ENCODE measurements at regions not wholly inside any gene's neighbourhood (a gene's known extent, or its start where the extent isn't known, plus 50 kb on each side); places are given as distances from the start of the nearest gene placed in this dataset.

DNA sequence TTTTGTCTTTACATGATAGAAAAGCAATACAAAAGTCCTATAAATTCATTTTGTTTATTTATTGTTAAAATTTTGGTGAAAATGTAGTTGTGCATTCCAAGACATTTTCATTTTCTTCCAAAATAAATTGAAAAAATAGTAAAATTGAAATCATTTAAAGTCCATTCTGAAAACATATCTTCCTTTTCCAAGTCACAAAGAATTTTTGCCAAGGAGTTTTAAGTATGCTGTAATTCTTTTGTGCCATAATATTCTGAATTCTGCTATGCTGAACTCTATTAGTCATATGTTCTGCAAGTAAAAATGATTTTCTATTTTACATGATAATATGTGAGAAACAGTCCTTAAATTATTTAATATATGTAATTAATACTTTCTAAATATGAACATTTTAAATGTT, 879.6 kb upstream of the SLC10A2 start:
- Mint-ChIP-seq H3K4me3 (no peak overlapping the region), H3K27me3 (no peaks in the 10 kb centered on the region), H3K27ac (no peak overlapping the region), H3K4me1 (no peaks in the 10 kb centered on the region), H3K36me3 (ENCODE audit: low read depth) (no peaks in the 10 kb centered on the region), H3K9me3 (peaks cover 4% of the 10 kb centered on the region)
- DNase-seq (no peak), ATAC-seq (no peak)

DNA sequence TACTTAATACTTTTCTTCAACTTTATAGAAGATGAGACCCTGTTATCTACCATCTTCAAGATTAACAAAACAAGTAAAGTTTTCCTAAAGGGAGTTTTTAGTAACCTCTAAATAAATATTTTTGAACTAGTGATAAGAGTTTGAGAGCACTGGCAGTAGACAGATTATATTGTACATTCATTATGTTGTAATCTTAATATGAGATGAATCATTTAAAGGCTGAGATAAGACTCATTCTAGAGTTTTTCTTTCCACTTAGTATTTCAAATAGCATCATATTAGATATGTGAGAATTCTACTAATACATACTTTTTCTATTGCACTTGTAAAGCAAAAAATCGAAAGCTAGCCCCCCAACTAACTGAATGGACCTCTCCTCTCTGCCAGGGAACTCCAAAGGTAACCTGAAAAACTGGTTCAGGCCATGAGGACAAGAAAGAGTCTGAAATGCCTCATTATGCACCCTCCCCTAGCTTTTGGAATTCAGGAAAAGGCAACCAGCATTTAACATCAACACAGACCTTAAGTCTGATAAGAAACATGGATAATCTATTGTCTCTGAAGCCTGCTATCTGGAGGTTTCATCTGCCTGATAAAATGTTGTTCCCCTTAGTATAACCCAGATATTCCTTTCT, 875.4 kb upstream of the SLC10A2 start:
- Mint-ChIP-seq H3K9me3 (peaks cover 4% of the 10 kb centered on the region), H3K27me3 (no peaks in the 10 kb centered on the region), H3K27ac (no peak overlapping the region), H3K4me3 (no peak overlapping the region), H3K4me1 (no peaks in the 10 kb centered on the region), H3K36me3 (ENCODE audit: low read depth) (no peaks in the 10 kb centered on the region)
- no peak for DNase-seq
- no peak for ATAC-seq

DNA sequence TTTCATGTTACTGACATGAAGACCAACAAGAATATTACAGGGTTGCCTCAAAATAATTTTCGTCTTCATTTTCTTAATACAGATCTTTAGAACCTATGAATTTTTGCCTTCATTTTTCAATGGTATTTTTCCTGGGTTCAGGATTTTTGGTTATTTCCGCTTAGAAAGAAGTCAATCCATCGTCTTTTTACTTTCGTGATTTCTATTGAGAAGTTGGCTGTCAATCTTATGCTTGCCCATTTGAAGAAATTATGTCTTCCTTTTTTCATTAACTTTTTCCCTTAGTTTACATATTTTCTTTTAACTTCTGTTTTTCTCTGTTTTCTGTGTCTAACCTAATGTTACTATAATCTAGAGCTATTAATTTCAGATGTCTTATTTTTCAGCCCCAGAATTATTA, 868.9 kb upstream of the SLC10A2 start:
- no peak overlapping the region for H3K4me3 Mint-ChIP-seq
- H3K4me1 Mint-ChIP-seq, result no peaks in the 10 kb centered on the region
- no peak for ATAC-seq
- H3K9me3 Mint-ChIP-seq, result peaks cover 6% of the 10 kb centered on the region
- no peaks in the 10 kb centered on the region for H3K36me3 Mint-ChIP-seq (ENCODE audit: low read depth)
- H3K27me3 Mint-ChIP-seq, result no peaks in the 10 kb centered on the region
- DNase-seq, result no peak
- no peak overlapping the region for H3K27ac Mint-ChIP-seq

DNA sequence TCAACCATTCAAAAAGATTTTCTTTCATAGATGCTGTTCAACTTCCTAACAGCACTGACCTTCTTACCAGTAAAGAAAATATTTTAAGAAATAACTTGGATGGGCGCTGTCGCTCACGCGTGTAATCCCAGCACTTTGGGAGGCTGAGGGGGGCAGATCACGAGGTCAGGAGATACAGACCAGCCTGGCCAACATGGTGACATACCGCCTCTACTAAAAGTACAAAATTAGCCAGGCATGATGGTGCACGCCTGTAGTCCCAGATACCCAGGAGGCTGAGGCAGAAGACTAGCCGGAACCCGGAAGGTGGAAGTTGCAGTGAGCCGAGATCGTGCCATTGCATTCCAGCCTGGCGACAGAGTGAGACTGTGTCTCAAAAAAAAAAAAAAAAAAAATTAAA, 865.7 kb upstream of the SLC10A2 start:
- H3K4me1 Mint-ChIP-seq, result no peaks in the 10 kb centered on the region
- no peak overlapping the region for H3K4me3 Mint-ChIP-seq

GRCh38 chr13:103931331-103931845, 865.2 kb upstream of the SLC10A2 start:
- Mint-ChIP-seq H3K27me3 (no peaks in the 10 kb centered on the region), H3K9me3 (peaks cover 6% of the 10 kb centered on the region), H3K36me3 (ENCODE audit: low read depth) (no peaks in the 10 kb centered on the region), H3K4me1 (no peaks in the 10 kb centered on the region), H3K4me3 (no peak overlapping the region), H3K27ac (no peak overlapping the region)
- ATAC-seq (no peak), DNase-seq (no peak)

More for the DNA sequence above, 865.7 kb upstream of the SLC10A2 start:
- Mint-ChIP-seq H3K27ac (no peak overlapping the region), H3K36me3 (ENCODE audit: low read depth) (no peaks in the 10 kb centered on the region), H3K9me3 (peaks cover 6% of the 10 kb centered on the region), H3K27me3 (no peaks in the 10 kb centered on the region)
- DNase-seq, result no peak
- ATAC-seq, result no peak

GRCh38 chr13:103926118-103926517, 859.9 kb upstream of the SLC10A2 start:
- no peaks in the 10 kb centered on the region for H3K4me1 Mint-ChIP-seq

GRCh38 chr13:103908911-103909310, 842.7 kb upstream of the SLC10A2 start:
- no peaks in the 10 kb centered on the region for H3K9me3 Mint-ChIP-seq
- DNase-seq (no peak), ATAC-seq (no peak)
- no peak overlapping the region for H3K27ac Mint-ChIP-seq
- H3K4me1 Mint-ChIP-seq, result no peaks in the 10 kb centered on the region
- no peak overlapping the region for H3K4me3 Mint-ChIP-seq
- H3K36me3 Mint-ChIP-seq (ENCODE audit: low read depth), result no peaks in the 10 kb centered on the region
- no peaks in the 10 kb centered on the region for H3K27me3 Mint-ChIP-seq

More at GRCh38 chr13:103926118-103926517, 859.9 kb upstream of the SLC10A2 start:
- Mint-ChIP-seq H3K9me3 (peaks cover 4% of the 10 kb centered on the region), H3K27me3 (no peaks in the 10 kb centered on the region), H3K4me3 (no peak overlapping the region), H3K36me3 (ENCODE audit: low read depth) (no peaks in the 10 kb centered on the region), H3K27ac (no peak overlapping the region)
- ATAC-seq (no peak), DNase-seq (no peak)

GRCh38 chr13:103908274-103908673, 842.1 kb upstream of the SLC10A2 start:
- Mint-ChIP-seq H3K4me1 (no peaks in the 10 kb centered on the region), H3K4me3 (no peak overlapping the region), H3K9me3 (no peaks in the 10 kb centered on the region), H3K27me3 (no peaks in the 10 kb centered on the region), H3K36me3 (ENCODE audit: low read depth) (no peaks in the 10 kb centered on the region), H3K27ac (no peak overlapping the region)
- DNase-seq (no peak), ATAC-seq (no peak)

DNA sequence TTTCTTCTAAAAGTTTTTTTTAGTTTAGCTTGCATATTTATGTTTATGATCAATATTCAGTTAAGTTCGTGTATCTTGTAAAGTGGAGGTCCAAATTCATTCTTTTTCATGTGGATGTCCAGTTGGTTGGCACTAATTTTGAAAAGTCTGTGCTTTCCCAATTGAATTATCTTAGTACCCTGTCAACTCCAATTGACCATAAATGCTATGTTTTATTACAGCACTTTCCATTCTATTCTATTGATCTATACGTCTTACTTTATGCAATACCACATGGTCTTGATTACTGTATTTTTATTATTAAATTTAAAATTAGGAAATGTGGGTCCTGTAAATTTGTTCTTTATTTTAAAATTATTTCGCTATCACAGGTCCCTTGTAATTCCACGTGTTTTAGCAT, 837.6 kb upstream of the SLC10A2 start:
- ATAC-seq, result no peak
- DNase-seq, result no peak
- Mint-ChIP-seq H3K27me3 (no peaks in the 10 kb centered on the region), H3K9me3 (peaks cover 5% of the 10 kb centered on the region), H3K4me3 (no peak overlapping the region), H3K4me1 (no peaks in the 10 kb centered on the region), H3K27ac (no peak overlapping the region), H3K36me3 (ENCODE audit: low read depth) (no peaks in the 10 kb centered on the region)

- no peaks in the 10 kb centered on the region for H3K36me3 Mint-ChIP-seq (ENCODE audit: low read depth)
- DNase-seq (no peak), ATAC-seq (no peak)
- no peak overlapping the region for H3K27ac Mint-ChIP-seq
- H3K27me3 Mint-ChIP-seq, result no peaks in the 10 kb centered on the region
- peaks cover 5% of the 10 kb centered on the region for H3K9me3 Mint-ChIP-seq
- H3K4me3 Mint-ChIP-seq, result no peak overlapping the region
- H3K4me1 Mint-ChIP-seq, result no peaks in the 10 kb centered on the region
Measured at GRCh38 chr13:103898481-103898880, 832.3 kb upstream of the SLC10A2 start.

DNA sequence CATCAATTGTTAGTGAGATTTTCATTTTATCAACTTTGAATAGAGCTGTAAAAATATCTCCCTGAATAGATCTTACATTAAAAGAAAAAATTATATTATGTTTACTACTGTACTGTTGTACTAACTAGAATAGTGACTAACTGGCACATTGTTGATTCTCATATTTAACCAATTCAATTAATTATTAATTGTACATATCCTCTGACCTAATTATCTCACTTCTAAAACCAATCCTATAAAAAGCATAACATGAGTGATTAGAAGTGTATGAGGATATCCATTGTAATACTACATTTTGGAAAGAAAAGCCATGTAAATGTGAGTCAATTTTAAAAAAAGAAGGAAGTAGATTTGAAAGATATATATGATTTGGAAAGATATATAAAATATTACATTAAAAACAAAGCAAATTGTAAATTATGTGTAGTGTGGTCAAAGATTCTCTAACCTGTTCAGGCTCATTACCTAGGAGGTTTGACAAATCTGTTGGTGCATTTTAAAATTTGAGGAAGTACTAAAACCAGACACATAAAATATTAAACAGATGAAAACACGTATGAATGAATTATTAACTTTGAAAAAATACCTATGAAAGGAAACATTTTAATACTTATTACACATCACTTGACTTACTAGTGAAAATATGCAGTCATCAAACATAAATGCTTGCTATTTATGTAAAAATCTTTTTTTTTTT, 829.8 kb upstream of the SLC10A2 start:
- DNase-seq, result no peak
- Mint-ChIP-seq H3K36me3 (ENCODE audit: low read depth) (no peaks in the 10 kb centered on the region), H3K4me3 (no peak overlapping the region), H3K27ac (no peak overlapping the region), H3K9me3 (peaks cover 5% of the 10 kb centered on the region), H3K27me3 (no peaks in the 10 kb centered on the region), H3K4me1 (no peaks in the 10 kb centered on the region)
- no peak for ATAC-seq

GRCh38 chr13:103894626-103895025, 828.4 kb upstream of the SLC10A2 start:
- Mint-ChIP-seq H3K36me3 (ENCODE audit: low read depth) (no peaks in the 10 kb centered on the region), H3K27ac (no peak overlapping the region), H3K4me3 (no peak overlapping the region), H3K9me3 (no peaks in the 10 kb centered on the region), H3K4me1 (no peaks in the 10 kb centered on the region), H3K27me3 (no peaks in the 10 kb centered on the region)
- DNase-seq (no peak), ATAC-seq (no peak)

GRCh38 chr13:103884101-103884723, 818.0 kb upstream of the SLC10A2 start:
- no peak overlapping the region for H3K27ac Mint-ChIP-seq
- no peaks in the 10 kb centered on the region for H3K9me3 Mint-ChIP-seq
- DNase-seq (no peak), ATAC-seq (no peak)
- no peaks in the 10 kb centered on the region for H3K4me1 Mint-ChIP-seq
- H3K4me3 Mint-ChIP-seq, result no peak overlapping the region
- H3K27me3 Mint-ChIP-seq, result no peaks in the 10 kb centered on the region
- no peaks in the 10 kb centered on the region for H3K36me3 Mint-ChIP-seq (ENCODE audit: low read depth)

DNA sequence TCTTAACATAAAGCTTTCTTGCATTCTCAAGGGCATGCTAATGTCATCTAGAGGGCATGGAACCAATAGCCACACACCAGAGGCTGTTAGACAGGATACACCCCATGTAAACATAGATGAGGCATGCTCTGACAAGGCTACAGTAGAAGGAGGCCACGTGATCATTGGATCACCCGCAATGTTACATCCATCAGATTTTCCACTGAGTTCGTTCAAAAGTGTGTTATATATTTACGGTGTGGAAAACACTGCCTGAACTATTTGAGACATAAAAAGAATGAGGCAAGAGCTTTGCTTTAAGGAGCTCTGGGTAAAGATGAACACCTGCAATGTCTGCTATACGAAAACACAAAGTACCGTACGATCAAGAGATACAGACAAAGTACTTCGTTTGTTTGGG, 817.5 kb upstream of the SLC10A2 start:
- Mint-ChIP-seq H3K27ac (no peak overlapping the region), H3K27me3 (no peaks in the 10 kb centered on the region), H3K4me3 (no peak overlapping the region), H3K36me3 (ENCODE audit: low read depth) (no peaks in the 10 kb centered on the region), H3K4me1 (no peaks in the 10 kb centered on the region), H3K9me3 (no peaks in the 10 kb centered on the region)
- DNase-seq, result no peak
- ATAC-seq, result no peak

DNA sequence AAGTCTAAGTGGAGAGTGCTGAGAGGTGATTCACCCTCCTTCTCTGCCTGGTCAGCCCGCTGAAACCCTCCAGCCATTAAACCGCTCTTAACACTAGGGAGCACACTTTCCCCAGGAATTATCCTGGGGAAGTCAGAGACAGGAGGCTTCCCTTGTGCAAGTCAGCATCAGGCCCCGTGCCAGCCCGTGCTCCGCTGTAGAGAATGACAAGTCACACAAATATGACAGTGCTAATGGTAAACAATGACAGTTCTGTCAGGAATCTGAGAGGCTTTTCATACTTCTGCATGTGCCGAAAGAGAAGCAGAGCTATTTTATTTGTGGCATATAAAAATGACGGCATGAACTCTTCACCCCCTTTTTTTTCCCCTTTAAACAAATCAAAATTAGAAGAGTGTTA, 816.9 kb upstream of the SLC10A2 start:
- no peak for ATAC-seq
- no peaks in the 10 kb centered on the region for H3K9me3 Mint-ChIP-seq
- H3K27ac Mint-ChIP-seq, result no peak overlapping the region
- H3K4me3 Mint-ChIP-seq, result no peak overlapping the region
- H3K36me3 Mint-ChIP-seq (ENCODE audit: low read depth), result no peaks in the 10 kb centered on the region
- no peaks in the 10 kb centered on the region for H3K4me1 Mint-ChIP-seq
- no peak for DNase-seq
- H3K27me3 Mint-ChIP-seq, result no peaks in the 10 kb centered on the region
